ENCODE measurements at regions not wholly inside any gene's neighbourhood (a gene's known extent, or its start where the extent isn't known, plus 50 kb on each side); places are given as distances from the start of the nearest gene placed in this dataset.
"Not testable (repeated sequence)": the region's sequence is repeated elsewhere in the genome, so short reads cannot be mapped to it uniquely, and the experiment has no call there.

DNA sequence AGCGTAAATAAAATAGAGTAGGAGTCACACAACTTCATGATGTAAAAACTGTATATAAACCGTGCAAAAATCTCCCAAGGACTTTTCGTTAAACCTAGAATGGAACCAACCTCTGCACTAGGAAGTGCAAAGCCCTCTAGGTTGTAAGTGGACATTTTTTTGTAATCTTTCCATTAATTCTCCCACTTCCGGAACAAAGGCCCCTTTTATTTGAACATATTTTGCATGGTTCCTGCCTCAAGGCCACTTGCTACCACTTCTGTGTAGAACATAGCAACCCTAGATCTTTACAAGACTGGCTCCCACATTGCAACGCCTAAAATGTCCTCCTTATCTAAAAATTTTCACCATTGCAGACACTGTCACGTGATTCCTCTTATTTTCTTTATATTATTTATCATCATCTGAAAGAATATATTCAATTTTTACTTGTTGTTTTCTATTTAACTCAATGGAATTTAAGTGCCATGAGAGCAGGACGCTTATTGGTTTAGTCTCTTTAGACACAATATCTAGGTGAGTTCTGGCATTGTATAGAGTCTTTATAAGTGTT is 249.6 kb upstream of the TMEFF2 start:
- no peak for DNase-seq

DNA sequence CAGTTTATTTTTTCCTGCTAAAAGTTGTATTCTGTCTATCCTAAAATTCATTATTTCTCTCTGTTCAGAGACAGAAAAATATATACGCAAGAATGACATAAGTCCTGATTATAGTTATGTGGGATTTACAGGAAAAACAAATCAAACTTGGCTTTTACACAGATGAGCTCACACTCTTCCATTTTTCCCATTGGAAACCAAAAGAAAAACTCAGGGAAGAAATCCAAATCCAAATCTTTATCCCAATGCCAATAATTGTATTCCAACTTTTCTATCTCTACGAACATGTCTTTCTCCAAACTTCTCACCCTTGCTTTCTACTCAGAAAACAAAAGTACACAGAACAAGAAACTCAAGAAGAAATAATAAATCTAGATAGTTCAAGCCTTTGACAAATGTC is 249.1 kb upstream of the TMEFF2 start:
- DNase-seq: no peak

DNA sequence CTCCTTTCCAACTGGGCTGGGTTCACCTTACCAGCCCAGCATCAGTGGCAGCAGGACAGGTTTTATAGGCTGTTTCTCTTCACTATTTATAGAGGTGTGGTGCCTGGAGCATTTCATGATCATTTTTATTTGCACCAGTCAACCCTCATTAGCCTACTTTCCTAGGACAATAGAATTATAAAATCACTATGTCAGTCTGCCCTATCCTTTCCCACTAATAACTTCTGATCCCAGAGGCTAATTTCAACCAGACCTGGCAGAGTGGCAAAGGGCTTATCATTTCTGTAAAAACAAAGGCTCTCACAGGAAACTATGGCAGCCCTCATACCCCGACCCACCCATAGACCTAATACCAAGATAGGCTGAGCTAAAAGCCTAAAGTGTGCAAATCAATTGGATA is 243.5 kb upstream of the TMEFF2 start:
- DNase-seq: no peak

DNA sequence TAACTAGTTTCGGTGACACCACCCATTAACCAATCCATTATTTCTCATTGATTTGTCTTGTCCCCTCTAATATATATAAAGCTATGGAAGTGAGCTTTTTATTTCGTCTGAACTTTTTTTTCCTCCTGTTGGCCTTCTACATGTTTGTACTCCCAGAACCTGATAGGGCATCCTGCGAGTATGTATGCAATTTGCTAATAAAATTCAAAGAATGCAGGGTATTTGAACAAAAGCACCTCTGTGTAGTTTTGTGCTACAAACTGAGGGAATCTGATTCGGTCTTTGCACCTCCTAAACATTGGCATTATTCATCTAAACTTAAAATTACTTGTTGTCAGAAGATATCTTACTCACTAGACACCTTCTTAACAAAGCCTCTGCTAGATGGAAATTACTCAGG is 242.9 kb upstream of the TMEFF2 start:
- no peak for DNase-seq

DNA sequence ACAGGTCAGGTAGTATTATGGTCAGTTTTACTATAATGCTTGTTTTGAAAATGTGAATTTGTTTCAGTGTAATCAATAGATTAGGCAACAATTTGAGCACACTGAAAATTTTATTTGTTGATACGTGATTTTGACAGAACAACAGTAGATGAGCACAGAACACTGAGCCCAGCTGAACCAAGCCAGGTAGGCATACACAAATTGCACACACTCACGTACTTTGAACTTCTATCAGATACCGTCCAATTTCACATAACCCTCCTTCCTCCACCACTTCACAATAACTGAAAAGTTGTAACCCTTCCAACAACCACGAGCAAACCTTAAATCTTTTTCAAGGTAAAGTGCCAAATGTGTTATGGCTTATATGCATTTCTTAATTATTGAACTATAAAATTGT is 229.5 kb upstream of the TMEFF2 start:
- DNase-seq: no peak

DNA sequence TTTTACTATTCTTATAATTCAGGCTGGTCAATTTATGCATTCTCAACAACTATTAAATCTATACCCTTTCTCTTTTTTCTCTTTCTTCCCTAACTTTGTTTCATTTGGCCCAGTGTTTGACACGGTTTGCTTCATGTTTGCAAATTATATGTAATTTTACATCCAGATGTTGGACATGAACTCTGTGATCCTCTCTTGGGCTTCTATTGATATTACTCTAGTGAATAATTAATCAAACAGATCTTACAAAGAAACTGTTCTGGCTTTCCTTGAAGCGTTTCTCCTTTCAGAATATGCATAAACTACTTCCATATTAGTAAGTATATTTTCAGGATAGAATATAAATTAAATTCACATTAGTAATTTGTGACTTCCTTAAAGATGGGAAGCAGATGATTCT is 225.1 kb upstream of the TMEFF2 start:
- DNase-seq: no peak

DNA sequence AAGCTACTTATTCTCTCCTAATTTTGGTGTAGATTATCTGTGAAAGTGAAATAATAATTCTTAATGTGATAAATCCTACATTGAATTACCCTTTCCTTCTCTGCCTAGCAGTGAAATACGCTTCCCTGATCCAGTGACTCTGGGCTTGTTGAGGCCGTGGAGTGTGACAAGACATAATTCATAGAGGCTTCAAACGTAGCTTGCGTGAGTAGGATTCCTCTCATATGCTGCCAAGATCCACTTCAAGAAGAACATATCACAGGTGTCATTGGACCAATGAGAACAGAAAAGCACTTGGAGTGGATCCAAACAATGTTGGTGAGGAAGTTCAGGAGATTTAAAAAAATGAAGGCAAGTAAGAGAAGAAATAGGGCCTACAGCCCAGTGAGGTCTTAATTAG is 221.3 kb upstream of the TMEFF2 start:
- no peak for DNase-seq

DNA sequence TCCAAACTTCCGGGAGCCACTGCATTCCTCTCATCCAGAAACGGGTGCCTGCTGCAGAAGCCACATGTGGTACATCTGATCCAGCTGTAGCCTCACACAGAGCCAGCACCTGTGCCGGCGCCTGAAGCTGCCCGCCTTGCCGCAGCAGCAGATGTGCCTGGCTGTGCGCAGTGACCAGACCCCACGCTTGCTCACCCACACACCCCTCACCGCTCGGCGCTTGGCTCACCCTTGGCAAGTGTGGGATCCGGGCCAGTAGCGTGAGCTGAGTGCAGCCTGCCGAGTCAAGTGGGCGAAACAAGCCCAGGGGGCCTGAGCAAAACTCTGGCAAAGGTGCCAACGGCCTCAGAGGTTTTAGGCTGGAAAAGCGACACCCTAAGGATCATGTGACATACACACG is 220.1 kb upstream of the TMEFF2 start:
- no peak for DNase-seq

DNA sequence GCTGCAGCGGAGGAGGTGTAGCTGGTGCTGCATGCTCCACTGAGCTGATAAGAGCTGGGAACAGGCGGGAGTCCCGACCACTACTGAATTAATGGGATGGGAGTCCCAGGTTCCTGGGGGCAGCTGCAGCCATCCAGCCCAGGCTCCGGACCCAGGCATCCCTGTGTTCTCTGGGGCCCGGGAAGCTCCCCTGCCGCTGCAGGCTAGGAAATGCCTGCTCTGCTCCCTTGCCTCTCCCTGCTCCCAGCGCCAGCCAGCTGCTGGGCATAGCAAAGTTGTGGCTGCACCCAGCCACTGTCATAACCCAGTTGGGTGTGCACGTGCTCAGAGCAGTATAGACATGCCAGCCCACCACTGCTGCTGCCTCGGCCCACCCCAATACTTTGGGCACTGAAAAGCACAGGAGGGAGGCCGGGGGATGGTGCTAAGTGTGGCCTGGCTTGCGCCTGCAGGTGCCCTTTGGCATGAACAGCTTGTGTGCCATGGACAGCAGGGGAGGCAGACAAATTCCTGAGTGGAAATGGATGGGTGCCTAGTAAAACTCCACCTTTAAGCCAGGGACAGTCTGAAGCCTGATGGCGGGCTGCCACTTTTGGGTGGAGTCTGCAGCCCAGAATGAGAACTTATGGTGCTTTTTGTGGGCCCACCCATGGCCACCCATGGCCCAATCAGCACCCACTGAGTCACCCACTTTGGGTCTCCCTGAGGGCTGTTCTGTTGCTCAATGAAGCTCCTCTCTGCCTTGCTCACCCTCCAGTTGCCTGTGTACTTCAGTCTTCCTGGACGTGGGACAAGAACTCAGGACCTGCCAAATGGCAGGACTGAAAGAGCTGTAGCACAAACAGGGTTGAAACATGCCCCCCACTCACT is 219.3 kb upstream of the TMEFF2 start:
- no peak for DNase-seq

DNA sequence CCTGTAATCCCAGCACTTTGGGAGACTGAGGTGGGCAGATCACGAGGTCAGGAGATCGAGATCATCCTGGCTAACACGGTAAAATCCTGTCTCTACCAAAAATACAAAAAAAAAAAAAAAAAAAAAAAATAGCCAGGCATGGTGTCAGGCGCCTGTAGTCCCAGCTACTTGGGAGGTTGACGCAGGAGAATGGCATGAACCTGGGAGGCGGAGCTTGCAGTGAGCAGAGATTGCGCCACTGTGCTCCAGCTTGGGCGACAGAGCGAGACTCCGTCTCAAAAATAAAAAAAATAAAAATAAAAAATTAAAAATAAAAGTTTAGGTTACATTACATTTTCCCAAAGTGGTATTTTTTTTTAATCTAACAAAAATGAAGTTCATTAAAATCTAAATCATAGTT is 218.1 kb upstream of the TMEFF2 start:
- DNase-seq: not testable (repeated sequence)

DNA sequence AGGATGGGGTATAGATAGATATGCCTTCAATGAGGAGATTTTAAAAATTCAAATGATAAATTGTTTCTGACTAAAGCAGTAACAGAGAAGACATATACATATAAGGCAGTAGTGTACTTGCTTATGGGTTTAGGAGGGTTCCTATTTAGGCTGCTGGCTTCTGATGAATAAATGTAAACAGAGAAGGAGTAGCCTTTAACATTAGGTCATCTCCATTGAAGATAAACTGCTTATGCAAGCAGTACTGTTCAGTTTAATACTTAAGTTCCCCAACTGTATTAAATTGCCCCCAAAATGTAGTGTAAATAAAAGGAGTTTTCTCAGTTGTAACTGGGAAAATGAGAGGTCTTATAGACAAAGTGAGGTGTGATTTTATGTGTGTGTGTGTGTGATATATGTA is 217.7 kb upstream of the TMEFF2 start:
- no peak for DNase-seq

DNA sequence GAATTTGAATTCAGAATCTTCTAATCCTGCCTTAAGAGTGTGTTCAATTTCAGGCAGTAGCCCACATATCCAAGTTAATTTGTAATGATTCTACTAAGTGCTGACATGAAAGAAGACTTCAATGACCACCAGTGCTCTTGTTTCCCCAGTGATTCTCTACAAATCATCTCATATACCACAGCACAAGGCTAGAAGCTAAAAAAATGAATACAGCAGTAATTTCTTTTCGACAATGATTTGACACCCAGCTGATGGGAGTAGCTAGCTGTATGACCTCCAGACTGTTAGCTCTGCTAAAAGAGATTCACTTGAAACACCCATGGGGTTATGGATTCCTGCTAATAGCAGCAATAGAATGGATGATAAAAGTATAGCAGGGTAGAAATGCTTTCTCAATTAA is 217.0 kb upstream of the TMEFF2 start:
- no peak for DNase-seq

DNA sequence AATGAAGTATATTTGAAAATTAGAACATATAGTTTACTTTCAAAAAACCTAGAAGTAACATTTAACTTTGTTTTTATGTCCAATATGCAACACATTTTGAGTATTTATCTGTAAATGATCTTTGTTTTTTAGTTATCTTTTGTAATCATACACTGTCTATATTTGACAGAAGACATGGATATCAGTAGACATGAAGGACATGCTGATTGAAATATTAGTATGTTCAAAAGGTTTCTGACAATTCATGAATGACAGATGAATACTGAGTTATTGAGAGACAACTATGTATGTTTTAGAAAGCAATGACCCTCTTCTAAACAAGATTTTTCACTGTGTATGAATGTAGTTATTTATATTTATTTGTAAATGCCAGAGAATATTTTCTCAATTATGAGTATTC is 215.6 kb upstream of the TMEFF2 start:
- no peak for DNase-seq

DNA sequence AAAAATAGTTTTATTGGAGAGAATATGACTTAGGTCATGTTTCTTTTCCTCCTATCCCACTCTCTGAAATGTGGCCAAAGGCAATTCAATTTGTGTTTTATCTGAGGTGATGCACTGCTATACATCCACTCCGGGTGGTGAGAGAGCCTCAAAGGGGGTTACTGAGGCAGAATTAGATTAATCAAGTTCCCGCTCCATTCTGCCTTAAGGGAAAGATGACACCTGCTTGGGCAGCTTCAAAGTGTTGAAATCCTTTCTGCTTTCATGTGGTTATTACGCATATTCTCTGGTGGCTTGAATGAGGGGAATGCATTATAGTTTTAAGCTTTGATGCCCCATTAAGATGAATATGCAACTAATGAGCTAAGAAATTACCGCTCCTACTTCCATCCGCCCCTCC is 213.0 kb upstream of the TMEFF2 start:
- no peak for DNase-seq

DNA sequence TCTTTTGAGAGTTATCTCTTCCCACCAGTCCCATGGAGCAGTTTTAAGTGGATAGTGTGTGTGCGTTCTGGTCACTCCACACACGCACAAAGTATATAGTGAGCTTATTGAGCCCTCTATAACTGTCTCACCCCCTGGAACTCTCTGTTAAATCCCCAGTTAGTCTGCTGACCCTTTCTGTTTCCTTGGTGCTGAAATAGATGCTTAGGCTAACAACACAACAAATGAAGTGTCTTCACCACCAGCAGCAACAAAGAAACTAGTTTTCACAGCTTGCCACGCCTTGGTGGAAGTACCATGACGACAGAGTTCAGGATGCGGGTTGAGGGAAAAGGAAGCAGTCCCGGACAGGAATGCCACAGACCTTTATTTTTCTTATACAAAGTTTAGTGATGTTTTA is 203.5 kb upstream of the TMEFF2 start:
- DNase-seq: no peak

DNA sequence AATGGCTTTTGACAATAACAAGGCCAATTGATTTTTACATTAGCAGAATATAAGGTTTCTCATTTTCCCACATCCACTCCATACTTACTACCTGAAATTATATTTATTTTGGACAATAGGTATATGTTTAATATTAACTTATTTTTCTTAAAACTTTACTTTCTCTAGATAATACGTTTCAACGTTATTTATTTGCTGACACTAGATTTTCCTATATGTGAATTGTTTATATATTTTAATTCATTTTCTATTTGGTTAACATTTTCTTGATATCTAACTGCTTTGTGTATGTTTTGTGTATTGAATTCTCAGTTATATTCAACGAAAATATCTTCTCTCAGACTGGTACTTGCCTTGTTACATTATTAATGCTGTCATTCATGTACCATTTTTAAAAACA is 199.9 kb upstream of the TMEFF2 start:
- DNase-seq: no peak

DNA sequence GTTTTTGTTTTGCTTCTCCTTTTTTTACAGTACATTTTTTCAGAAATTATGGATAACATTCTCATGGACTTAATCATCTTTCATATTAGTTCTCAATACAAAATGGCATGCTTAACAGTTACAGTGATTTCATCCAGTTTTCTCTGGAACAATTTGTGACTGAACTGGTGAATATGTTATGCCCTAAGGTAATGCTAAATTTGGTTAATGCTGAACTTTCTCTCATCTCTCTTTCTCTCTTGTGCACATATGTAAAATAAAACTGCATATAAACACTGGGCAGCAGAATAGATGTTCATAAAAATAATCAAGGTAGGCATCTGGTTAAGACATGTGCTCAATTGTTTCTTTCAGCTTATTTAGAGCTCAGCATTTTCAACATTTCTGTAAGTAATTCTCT is 196.3 kb upstream of the TMEFF2 start:
- no peak for DNase-seq

DNA sequence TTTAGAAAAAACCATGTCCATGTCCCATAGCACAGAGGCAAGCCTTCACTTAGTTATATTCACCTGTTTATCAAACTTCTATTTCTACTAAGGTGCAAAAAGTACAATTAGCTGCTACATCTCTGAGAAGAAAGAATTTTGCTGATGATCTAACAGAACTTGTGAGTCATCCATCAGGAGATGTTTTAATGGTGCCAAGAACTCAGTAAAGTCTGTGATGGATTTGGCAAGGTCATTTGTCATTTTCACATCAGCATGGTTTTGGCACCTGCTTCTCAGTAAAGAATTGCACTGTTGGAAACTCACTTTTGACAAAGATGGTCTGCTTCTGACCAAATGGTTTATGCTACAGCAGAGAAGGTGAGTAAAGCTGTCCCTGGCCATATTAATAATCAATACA is 195.7 kb upstream of the TMEFF2 start:
- no peak for DNase-seq

DNA sequence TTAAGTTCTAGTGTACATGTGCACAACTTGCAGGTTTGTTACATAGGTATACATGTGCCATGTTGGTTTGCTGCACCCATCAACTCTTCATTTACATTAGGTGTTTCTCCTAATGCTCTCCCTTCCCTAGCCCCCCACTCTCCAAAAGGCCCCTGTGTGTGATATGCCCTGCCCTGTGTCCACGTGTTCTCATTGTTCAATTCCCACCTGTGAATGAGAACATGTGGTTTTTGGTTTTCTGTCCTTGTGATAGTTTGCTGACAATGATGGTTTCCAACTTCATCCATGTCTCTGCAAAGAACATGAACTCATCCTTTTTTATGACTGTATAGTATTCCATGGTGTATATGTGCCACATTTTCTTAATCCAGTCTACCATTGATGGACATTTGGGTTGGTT is 189.5 kb upstream of the TMEFF2 start:
- DNase-seq: not testable (repeated sequence)

DNA sequence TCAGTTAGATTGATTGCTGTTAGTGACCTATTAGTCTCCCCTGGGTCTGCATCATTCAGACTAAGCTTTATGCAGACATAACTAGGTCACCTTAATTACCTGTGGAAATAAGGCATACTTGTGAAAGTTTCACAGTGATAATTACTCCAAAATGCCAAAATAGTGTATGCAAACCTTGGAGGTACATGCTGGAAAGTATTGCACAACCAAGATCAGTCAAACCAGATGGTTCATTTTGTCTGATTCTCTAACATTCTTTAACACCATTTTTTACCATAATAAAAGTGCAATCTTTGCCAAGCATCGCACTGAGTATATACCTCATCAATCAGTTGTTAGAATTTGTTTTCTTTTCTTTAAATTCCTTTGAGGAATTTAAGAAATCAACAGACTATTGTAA is 186.3 kb upstream of the TMEFF2 start:
- no peak for DNase-seq

DNA sequence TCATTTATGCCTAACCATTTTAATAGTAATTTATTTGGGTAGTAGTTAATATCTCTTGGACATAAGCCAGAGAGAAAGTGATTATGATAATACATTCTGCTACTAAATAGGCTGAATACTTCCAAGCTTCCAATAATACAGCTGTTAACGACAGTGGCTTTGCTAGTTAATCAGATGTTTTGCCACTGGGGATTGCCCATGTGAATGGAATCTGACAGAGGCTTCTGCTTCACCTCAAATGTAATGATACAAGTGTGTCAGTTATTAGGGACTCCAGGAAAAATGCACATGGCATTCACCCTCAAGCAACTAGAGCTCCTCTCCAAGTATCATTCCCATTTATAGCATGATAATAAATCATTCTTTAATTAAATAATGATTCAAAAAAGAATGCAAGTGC is 185.0 kb upstream of the TMEFF2 start:
- DNase-seq: no peak

DNA sequence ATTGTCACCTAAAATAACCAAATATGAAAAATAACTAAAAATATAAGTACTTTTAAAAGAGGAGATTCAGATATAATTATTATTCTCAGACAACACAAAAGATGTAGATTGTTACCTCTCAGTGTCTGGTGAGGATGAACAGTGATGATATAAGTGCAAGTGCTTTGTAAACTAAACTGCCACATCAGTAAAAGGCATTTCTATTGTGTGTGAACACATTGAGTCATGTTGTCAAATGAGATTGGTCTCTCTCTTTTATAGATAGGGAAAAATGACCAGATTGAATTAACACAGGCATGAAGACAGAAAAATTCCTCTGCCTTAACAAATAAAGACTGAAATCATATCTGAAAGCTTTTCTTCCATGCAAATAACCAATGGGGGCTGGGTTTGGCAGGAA is 182.4 kb upstream of the TMEFF2 start:
- DNase-seq: no peak

DNA sequence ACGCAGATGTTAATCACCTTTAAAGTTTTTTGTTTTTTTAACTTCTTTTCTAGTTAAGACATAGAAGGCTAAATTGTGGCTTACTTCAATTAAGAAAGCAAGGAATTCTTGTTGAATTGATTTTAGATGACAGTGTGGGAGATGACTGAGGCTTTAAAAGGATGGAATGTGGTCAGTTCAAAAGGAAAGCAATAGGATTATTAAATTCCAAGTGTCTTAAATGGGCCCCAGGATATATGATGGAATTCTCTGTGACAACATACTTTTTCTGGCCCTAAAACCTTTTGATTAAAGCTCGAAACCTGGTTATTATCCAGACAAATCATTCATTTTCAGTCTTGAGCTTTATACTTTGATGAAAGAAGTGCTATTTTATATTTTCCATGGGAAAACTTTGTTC is 179.0 kb upstream of the TMEFF2 start:
- DNase-seq: no peak

DNA sequence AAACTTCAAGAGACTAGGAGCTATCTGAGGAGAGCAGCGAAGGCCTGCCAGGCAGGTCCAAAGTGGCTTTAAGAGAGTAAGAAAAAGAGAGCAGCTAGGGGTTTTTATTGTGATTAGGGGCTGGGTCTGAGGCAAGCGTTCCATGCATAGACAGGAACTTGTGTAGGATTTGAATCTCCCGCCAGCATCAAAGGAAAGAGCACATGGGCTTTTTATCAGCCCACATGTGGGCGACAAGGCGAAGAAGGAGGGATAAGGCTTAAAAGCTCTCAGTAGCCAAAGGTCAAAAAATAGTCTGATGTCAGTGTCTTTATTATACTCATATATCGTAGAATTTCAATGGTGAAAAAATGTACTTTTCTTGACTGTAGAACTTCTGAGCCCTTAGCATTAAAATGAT is 178.5 kb upstream of the TMEFF2 start:
- DNase-seq: no peak

DNA sequence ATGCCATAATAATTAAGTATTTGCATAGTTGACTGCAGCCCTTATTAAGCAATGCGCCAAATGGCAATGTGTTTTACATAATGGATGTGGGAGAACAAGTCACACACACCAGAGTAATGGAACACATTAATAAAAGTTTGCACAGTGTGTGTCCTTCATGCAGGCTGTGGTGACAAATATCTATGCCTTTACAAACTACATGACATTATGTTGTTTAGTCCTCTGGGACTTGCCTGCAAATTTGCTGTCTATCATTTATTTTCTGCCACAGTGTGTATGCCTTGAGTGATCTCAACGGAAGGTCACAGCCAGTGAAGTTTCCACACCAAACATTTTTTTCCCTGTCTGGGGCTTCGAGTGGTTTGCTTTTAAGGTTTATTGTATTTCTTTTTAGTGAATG is 175.2 kb upstream of the TMEFF2 start:
- DNase-seq: no peak
